Transverse colon (tissue), 4 donors: ENCODE measurements at regions not wholly inside any gene's neighbourhood (a gene's known extent, or its start where the extent isn't known, plus 50 kb on each side); places are given as distances from the start of the nearest gene placed in this dataset.
A peak's percentile ranks its signal among the peaks of the same experiment; 100 is the strongest.

Experiments
- CTCF ChIP-seq, 5 experiments: fragments of 200-600 bp in 3 of 5; fragments of 450-650 bp in 2 of 5; sonication (generic) in 3 of 5; IDR thresholded peaks; 1 replicate in 2 of 5; 2 replicates in 3 of 5; pipeline ENCODE4 v1.5.1; 2016 to 2017; ENCODE audit warnings: antibody characterized with exemption in 5 of 5, inconsistent platforms in 3 of 5, mild to moderate bottlenecking in 2 of 5, moderate library complexity in 1 of 5
- EP300 ChIP-seq: sonication (generic); formaldehyde crosslinking; IDR thresholded peaks from one replicate; pipeline ENCODE4 v1.6.1; 2017; ENCODE audit warnings: antibody characterized with exemption, low read depth
- POLR2A ChIP-seq: fragments of 450-650 bp; IDR thresholded peaks from one replicate; pipeline ENCODE4 v1.6.1; 2016; ENCODE audit warnings: antibody characterized with exemption, mild to moderate bottlenecking, moderate library complexity
- POLR2AphosphoS5 ChIP-seq, 3 donors: sonication (generic); formaldehyde crosslinking; IDR thresholded peaks; one replicate each; pipeline ENCODE4 v1.6.1; 2016; ENCODE audit warnings: antibody characterized with exemption in 3 of 3

- peak; percentile 27 to 59 (median 47) for TF ChIP-seq CTCF (IDR thresholded peaks at IDR 0.05)
- no peak for TF ChIP-seq POLR2A
- TF ChIP-seq EP300: no peak
- TF ChIP-seq POLR2AphosphoS5 (IDR thresholded peaks at IDR 0.05): no peak
Observed at GRCh38 chr2:211085056-211085680, 528.8 kb downstream of the CPS1 start.
